Erythroblast (primary cell): ENCODE measurements at regions not wholly inside any gene's neighbourhood (a gene's known extent, or its start where the extent isn't known, plus 50 kb on each side); places are given as distances from the start of the nearest gene placed in this dataset.

Experiments used
- DNase-seq, 2 experiments: peaks; one replicate each; lab custom pipeline; 2025; lab: John Stamatoyannopoulos, UW
- GATA1 ChIP-seq: IDR thresholded peaks from 2 replicates; pipeline ENCODE4 v1.6.1; 2011; ENCODE audit warnings: low read depth, mild to moderate bottlenecking, control low read depth, low read length, moderate library complexity
- POLR2A ChIP-seq: IDR thresholded peaks from 2 replicates; pipeline ENCODE4 v1.6.1; 2011; ENCODE audit warnings: mild to moderate bottlenecking, low read length

DNA sequence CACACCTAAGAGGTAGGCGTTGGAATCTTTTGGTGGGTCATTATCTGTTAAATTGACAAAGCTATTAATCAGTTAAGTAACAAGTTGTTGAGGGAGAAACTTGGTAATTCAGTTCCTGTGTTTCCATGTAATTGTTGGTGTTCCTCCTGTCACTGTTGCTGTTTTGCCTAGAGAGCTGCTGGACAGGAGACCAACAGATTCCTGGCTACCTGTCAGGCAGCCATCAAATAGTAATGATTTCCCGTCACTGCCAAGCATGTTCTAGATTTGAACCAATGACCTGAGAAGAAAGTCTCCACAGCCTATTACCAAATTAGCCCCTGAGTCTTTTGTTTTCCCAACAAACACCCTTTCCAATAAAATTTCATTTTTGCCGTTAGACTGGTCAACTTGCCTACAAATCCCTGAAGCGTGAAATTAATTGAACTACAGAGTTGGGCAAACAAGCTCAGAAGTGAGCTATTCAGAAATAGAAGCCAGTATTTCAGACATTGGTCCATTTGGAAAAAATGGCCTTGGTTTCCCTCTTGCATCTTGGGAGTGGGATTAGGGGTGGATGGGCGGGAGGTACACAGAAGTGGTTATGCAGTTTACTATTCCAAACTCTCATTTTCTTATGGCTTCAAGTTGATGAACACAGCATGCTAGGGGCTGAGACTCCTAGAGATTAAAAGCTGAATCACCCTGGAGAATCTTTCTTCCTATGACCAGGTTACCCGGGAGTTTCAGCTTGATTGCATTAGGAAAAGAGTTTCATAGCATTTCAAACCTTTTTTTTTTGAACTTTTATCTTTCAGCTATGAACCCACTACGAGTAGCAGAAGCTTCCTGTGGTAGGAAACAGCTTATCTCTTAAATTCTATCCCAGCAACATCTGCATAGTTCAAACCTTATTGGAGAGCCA is 262.8 kb upstream of the MAF start:
- DNase-seq = no peak
- no peak for TF ChIP-seq POLR2A
- TF ChIP-seq GATA1 = no peak

DNA sequence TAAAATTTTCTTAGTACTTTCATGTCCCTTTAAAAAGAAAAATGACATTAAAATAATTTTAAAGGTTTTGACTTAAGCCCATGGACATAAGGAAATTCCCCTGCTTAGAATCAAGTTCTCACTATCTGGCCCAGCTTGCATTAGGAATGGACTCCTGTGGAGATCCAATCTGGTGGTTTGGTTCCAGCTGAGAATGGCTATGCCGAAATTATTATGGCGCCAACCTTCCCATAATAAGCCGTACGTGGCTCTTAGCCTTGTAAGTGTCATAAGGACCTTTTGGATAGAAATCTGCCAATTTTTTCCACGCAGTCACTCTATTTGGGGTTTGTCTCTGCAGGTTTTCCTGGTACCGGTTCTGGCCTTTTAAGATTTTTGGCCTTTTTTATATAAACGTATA is 262.1 kb upstream of the MAF start:
- DNase-seq = no peak
- TF ChIP-seq POLR2A = no peak
- no peak for TF ChIP-seq GATA1

DNA sequence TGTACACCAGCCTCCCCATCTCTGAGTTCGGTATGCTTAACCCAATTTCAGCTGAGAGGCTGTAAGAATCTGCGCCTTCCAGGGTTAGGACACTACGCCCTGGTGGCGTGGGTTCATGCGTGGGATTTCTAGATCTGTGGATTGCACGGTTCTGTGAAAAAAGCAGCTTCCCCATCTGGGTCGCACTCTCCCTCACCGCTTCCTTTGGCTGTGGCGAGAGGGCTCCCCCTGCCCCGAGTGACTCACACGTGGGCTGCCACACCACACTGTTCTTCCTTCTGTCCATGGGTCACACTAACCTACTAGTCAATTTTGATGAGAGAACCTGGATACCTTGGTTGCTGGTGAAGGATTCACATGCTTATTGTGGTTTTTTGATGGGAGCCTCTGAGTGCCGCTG is 256.0 kb upstream of the MAF start:
- no peak for DNase-seq
- no peak for TF ChIP-seq POLR2A
- TF ChIP-seq GATA1 = no peak

DNA sequence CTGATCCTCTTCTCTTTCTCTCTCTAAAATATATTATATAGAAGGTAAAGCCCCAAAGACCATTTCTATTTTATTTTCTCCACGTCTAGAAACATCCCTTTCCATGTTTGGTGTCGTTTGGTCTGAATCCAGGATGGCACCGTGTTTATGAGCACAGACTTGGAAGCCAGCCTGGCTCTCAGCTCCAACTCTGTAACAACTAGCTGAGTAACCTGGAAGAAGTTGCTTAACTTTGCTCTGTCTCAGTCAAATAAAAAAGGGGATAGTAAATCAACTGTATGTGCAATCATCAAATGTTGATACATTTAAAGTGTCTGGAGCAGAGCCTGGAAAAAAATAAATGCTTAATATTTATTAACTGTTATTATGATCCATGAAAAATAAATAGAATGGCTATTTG is 249.8 kb upstream of the MAF start:
- no peak for DNase-seq
- TF ChIP-seq POLR2A (no peak), GATA1 (no peak)

DNA sequence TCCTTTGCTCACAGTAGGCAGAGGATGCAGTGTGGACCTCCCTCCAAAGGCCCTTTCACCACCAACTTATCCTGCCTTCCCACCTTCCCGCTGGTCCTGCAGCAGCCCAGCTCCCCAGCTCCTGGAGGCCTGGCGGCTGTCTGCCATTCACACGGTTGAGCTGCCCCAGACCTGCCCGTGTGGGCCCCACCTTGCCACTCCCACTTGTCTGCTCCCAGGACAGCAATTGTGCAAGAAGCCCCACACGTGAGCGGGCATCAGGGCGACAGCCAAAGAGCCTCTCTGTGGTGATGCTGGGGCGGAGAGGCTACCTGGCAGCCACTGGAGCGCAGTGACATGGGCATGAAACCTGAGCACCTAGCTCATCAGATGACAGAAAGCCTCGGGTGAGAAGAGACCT is 248.6 kb upstream of the MAF start:
- TF ChIP-seq POLR2A = no peak
- no peak for TF ChIP-seq GATA1
- no peak for DNase-seq

DNA sequence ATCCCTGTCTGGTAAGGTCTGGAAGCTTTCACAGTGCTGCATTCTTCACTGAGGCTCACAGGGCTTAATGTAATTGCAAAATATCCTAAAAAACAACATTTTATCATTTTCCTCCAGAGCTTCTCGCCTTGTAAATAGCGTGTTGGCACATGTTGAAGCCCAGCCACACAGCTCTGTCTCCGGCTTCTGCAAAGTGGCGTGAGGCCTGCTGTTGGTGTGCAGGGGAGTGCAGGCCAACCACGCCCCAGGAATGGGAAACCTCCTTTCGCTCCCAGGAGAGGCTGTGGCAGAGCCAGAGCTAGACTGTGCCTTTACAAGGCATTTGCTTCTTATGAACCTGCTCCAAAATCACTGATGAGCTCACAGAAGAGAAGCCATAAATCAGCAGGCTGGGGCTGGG is 248.2 kb upstream of the MAF start:
- no peak for TF ChIP-seq GATA1
- no peak for TF ChIP-seq POLR2A
- no peak for DNase-seq

DNA sequence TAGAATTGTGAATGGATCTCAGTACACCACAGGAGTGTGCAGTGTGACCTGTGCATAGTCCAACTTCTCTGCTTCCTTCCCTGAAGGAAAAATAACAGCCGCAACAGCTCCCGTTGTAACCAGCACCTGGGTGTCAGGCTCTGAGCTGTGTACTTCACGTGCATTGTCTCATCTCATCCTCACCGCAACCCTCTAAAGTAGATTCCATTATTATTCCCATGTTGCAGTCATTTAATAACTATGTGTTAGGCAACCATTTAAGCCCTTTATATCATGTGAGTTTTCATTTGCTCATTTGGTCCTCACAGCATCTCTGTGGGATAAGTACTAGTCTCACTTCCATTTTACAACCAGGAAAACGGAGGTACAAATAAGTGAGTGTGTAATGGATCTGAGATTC is 247.0 kb upstream of the MAF start:
- no peak for TF ChIP-seq POLR2A
- no peak for TF ChIP-seq GATA1
- no peak for DNase-seq

DNA sequence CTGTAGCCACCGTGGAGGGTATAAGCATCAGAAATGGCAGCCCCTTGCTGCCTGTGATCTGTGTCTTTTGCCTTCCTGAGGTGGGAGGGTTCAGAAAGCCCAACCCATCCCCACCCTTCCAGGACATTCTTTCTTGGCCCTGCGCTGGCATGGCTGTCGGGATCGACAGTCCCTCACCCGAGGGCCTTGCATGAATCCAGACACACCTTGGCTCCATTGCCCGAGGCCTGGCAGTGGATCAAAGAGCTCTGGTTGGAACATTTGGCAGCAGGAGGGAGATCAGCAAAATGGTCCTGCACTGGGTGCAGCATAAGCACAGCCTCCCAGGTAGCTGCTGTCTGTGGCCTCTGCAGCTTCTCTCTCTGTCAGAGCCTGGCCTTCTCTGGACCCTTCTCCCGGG is 246.6 kb upstream of the MAF start:
- no peak for DNase-seq
- TF ChIP-seq GATA1 = no peak
- no peak for TF ChIP-seq POLR2A

DNA sequence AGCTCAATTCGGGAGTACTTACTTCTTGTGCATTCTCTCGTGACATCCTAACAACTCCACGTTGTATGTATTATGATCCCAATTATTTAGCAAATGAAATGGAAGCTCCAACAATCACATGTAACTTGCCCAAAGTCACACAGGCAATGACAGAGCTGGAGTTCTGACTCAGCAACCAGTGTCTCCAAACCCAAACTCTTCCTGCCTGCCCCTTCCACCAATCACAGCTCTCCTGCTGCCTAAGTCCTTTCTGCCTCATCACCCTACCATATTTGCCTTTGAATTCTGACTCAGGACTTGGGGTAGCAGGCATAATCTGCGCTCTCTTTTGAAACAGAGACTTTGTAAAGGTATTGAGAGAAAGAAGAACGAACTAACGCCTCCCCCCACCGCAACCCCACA is 245.2 kb upstream of the MAF start:
- TF ChIP-seq POLR2A = no peak
- no peak for TF ChIP-seq GATA1
- DNase-seq = peak in 1 of 2 experiments; percentile 6

DNA sequence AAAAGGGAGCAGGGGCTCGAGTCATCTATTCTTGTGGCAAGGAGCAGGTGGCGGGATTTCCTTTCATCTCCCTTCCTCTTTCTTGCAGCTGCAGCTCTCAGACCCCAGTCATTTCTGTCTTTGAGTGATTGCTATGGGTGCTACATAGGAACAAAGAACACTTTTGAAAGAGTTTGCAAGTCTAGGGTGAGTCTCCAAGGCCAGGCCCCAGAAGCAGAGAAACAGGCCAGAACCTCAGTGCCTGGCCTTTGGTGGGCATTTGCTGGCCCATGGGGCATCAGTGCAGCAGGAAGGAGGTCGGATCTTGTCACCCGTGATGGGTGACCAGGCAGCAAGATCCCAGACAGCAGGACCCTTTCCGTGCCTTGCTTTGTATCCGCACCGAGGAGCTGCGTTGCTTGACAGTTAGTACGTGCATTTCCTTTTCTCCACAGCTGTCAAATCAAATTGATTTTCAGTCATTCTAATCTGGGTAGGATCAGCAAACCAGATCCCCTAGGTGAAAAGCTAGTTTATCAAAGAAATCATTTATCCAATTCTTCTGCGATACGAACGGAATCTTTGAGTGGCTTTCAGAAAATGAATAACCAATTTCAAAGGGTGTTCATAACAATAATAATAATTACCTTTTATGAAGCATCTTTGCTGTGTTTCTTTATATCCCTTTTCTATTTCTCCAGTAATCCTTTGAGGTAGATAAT is 244.6 kb upstream of the MAF start:
- TF ChIP-seq GATA1 = no peak
- no peak for TF ChIP-seq POLR2A
- DNase-seq = no peak

DNA sequence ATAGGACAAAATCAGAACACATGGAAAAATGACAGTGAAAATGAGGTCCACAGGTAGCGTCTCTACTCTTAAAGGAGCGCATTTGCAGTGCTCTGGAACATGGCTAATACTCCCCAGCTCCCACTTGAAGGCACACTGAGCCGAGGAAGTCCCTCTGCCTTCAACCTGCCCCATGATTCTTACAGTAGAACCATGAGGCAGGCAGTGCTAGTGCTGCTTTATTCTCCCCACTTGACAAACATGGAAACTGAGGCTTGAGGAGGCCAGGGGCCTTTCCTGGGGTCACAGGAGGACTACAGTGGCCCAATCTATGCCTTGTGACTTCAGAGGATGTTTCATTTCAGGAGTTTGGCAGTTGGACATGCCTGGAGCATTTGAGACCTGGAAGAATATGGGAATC is 244.1 kb upstream of the MAF start:
- DNase-seq = no peak
- no peak for TF ChIP-seq POLR2A
- TF ChIP-seq GATA1 = no peak

DNA sequence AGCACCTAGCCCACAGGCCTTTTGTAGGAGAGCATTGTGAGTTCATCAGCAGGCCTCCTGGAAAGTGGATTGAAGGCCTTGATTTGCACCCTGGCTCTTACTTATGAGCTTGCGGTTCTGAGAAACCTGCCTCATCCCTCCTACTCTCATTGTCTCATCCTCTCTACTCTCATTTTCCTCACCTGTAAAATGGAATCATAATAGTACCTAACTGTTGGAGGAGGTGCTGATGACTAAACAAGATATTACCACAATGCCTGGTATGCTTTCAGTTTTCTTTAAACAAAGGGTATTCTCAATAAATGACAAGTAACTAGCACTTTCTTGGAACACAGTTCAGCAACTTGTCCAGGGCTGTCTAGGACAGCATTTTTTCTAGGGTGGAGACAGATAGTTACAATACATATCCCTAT is 243.1 kb upstream of the MAF start:
- no peak for TF ChIP-seq GATA1
- no peak for TF ChIP-seq POLR2A
- DNase-seq = no peak

DNA sequence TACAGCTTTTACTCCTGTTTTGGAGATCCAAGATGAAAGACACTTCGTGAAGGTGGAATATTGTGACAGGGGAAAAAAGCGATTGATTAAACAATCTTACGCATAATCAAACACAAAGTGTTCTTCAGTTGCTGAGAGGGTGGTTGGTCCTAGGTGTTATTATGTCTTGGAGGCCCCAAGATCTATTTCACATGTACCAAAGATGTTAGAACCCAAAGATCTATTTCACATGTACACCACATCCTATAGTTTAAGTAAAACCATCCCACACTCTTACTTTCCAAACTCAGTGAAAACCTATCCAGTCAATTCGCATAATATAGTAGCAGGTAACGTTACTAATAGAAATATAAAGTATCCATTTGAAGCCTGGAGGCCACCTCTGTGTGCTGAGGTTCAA is 242.6 kb upstream of the MAF start:
- TF ChIP-seq POLR2A = no peak
- TF ChIP-seq GATA1 = no peak
- no peak for DNase-seq

DNA sequence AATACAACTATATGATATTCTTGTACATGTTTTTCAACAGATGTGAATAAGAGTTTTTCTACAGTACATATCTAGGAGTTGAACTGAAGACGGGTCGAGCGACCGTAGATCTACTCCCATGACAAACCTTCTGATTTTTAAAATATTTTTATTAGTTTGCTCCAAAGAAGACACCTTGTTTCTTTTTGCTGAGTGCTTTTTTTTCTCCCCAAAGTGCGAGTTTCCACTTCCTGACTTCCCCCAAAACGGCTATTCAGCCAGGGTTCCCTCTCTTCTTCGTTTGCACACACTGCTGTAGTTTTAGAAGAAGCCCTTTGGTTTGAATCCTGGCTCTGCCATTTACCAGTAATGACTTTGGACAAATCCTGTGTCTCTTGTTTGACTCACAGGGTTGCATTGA is 241.7 kb upstream of the MAF start:
- TF ChIP-seq POLR2A = no peak
- TF ChIP-seq GATA1 = no peak
- DNase-seq = no peak
